A673 (cell line): ENCODE measurements at regions not wholly inside any gene's neighbourhood (a gene's known extent, or its start where the extent isn't known, plus 50 kb on each side); places are given as distances from the start of the nearest gene placed in this dataset.

Experiments used
- BruUV-seq: library from RNA; stranded (reverse); fragments of 400-500 nt; replicated peaks from 2 replicates; lab custom pipeline; 2021; lab: Mats Ljungman, UMichigan
- CTCF ChIA-PET: fragments of 300-600 bp; sonication (Branson Sonifier 250); formaldehyde crosslinking; loops from one replicate; lab custom pipeline; 2022; ENCODE audit warnings: antibody characterized with exemption; lab: Charles Lee
- POLR2A ChIA-PET: fragments of 300-600 bp; sonication (Branson Sonifier 250); formaldehyde crosslinking; loops from one replicate; lab custom pipeline; 2022; ENCODE audit warnings: antibody characterized with exemption; ENCODE audit not compliant: low non-redundant PET; lab: Charles Lee
- DNase-seq: peaks from one replicate; pipeline ENCODE4 v3.0.0-alpha.2; 2015; ENCODE audit warnings: low spot score
- H3K27ac ChIP-seq: fragments of 200-600 bp; sonication (generic); 2 replicates; pipeline ENCODE4 v1.5.1; 2016; ENCODE audit warnings: mixed run types, low read depth, mild to moderate bottlenecking, mixed read lengths, antibody characterized with exemption, low read length; ENCODE audit not compliant: poor library complexity, severe bottlenecking
- H3K27me3 ChIP-seq: fragments of 200-600 bp; sonication (generic); replicated peaks from 2 replicates; pipeline ENCODE4 v1.6.1; 2017; ENCODE audit warnings: mixed run types, low read depth, mild to moderate bottlenecking, mixed read lengths, antibody characterized with exemption, low read length; ENCODE audit not compliant: insufficient read depth, poor library complexity
- H3K36me3 ChIP-seq: fragments of 200-600 bp; sonication (generic); 2 replicates; pipeline ENCODE4 v1.6.1; 2016; ENCODE audit warnings: mixed run types, mild to moderate bottlenecking, mixed read lengths, antibody characterized with exemption, low read length; ENCODE audit not compliant: insufficient read depth, poor library complexity, severe bottlenecking
- H3K4me1 ChIP-seq: fragments of 200-600 bp; sonication (generic); 2 replicates; pipeline ENCODE4 v1.6.1; 2017; ENCODE audit warnings: mixed run types, mild to moderate bottlenecking, mixed read lengths, antibody characterized with exemption, low read length; ENCODE audit not compliant: insufficient read depth, poor library complexity, severe bottlenecking
- H3K4me3 ChIP-seq: fragments of 200-600 bp; sonication (generic); 2 replicates; pipeline ENCODE4 v1.5.1; 2016; ENCODE audit warnings: low read depth, mixed run types, mild to moderate bottlenecking, mixed read lengths, low read length; ENCODE audit not compliant: poor library complexity, severe bottlenecking
- H3K9me3 ChIP-seq: fragments of 200-600 bp; sonication (generic); 2 replicates; pipeline ENCODE4 v1.6.1; 2016; ENCODE audit warnings: mixed run types, low read depth, mild to moderate bottlenecking, mixed read lengths, antibody characterized with exemption, low read length; ENCODE audit not compliant: poor library complexity, severe bottlenecking
- CTCF ChIP-seq: fragments of 300-800, 200-600 bp; sonication (generic); conservative IDR thresholded peaks from 2 replicates; pipeline ENCODE4 v1.5.1; 2017; ENCODE audit warnings: low read depth, mild to moderate bottlenecking, antibody characterized with exemption, low read length, moderate library complexity, mixed read lengths
- EZH2 ChIP-seq: fragments of 200-600 bp; sonication (generic); IDR thresholded peaks from 2 replicates; pipeline ENCODE4 v1.6.1; 2017; ENCODE audit warnings: borderline replicate concordance, low read depth, mild to moderate bottlenecking, mixed read lengths, antibody characterized with exemption, low read length; ENCODE audit not compliant: poor library complexity, severe bottlenecking
- intact Hi-C: fragments of 100-400 bp; cut with micrococcal nuclease; formaldehyde crosslinking; loops from one replicate; pipeline ENCODE4 v1.10.0; 2022; ENCODE audit not compliant: unreplicated experiment

- intact Hi-C loops: no loop called here
- no peak overlapping the region for H3K27ac ChIP-seq
- BruUV-seq: no TSS peak
- H3K36me3 ChIP-seq: no peaks in the 10 kb centered on the region
- H3K4me1 ChIP-seq: no peaks in the 10 kb centered on the region
- no peak for DNase-seq
- no peak overlapping the region for H3K4me3 ChIP-seq
- H3K9me3 ChIP-seq: no peaks in the 10 kb centered on the region
- POLR2A ChIA-PET: no interaction called here
- CTCF ChIA-PET: no interaction called here
- H3K27me3 ChIP-seq: peaks cover 40% of the 10 kb centered on the region
- TF ChIP-seq EZH2 (no peak), CTCF (no peak)
Observed at GRCh38 chr16:5455110-5455509, 357.5 kb upstream of the EEF2KMT start.

- no TSS peak for BruUV-seq
- CTCF ChIA-PET: no interaction called here
Observed at GRCh38 chr16:5454349-5454748, 356.8 kb upstream of the EEF2KMT start.

GRCh38 chr16:5451641-5452040 is 354.0 kb upstream of the EEF2KMT start:
- Histone ChIP-seq H3K27me3 (peaks cover 26% of the 10 kb centered on the region), H3K9me3 (no peaks in the 10 kb centered on the region), H3K4me3 (no peak overlapping the region), H3K36me3 (no peaks in the 10 kb centered on the region), H3K27ac (no peak overlapping the region), H3K4me1 (no peaks in the 10 kb centered on the region)
- POLR2A ChIA-PET: no interaction called here
- intact Hi-C loops: no loop called here
- no peak for TF ChIP-seq CTCF
- no peak for TF ChIP-seq EZH2
- CTCF ChIA-PET: no interaction called here
- no peak for DNase-seq
- BruUV-seq: no TSS peak

More at GRCh38 chr16:5454349-5454748, 356.8 kb upstream of the EEF2KMT start:
- intact Hi-C loops: no loop called here
- H3K27ac ChIP-seq: no peak overlapping the region
- H3K36me3 ChIP-seq: no peaks in the 10 kb centered on the region
- TF ChIP-seq EZH2 (no peak), CTCF (no peak)
- POLR2A ChIA-PET: no interaction called here
- no peak overlapping the region for H3K4me3 ChIP-seq
- peaks cover 33% of the 10 kb centered on the region for H3K27me3 ChIP-seq
- no peak for DNase-seq
- no peaks in the 10 kb centered on the region for H3K4me1 ChIP-seq
- H3K9me3 ChIP-seq: no peaks in the 10 kb centered on the region
